ENCODE measurements at regions not wholly inside any gene's neighbourhood (a gene's known extent, or its start where the extent isn't known, plus 50 kb on each side); places are given as distances from the start of the nearest gene placed in this dataset.

DNA sequence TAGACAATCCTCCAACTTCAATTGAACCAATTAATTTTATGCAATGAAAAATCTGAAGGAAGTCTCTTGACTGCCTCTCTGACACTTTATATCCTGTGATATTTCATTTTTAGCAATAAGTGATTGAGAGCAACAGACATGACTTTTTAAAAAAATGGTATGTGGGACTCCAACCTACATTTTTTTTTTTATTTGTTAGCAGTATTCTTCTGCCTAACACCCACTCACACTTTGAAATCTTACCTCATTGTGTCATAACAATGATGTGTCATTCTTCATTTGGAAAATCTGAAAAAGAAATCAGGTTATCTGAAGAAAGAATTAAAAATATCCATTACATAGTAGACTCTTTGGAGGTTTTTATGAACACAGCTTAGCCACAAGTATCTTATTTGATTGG lies 541.3 kb upstream of the KCNMB2 start:
- TF ChIP-seq POLR2A (IDR thresholded peaks at IDR 0.05) = no peak
- no peak for TF ChIP-seq CTCF (IDR thresholded peaks at IDR 0.05)
- no peak for TF ChIP-seq POLR2AphosphoS5 (IDR thresholded peaks at IDR 0.05)

All from breast epithelium (tissue), 3 donors.